Erythroblast (primary cell): ENCODE measurements at regions not wholly inside any gene's neighbourhood (a gene's known extent, or its start where the extent isn't known, plus 50 kb on each side); places are given as distances from the start of the nearest gene placed in this dataset.

Experiments used
- DNase-seq, 2 experiments: peaks; one replicate each; lab custom pipeline; 2025; lab: John Stamatoyannopoulos, UW
- GATA1 ChIP-seq: IDR thresholded peaks from 2 replicates; pipeline ENCODE4 v1.6.1; 2011; ENCODE audit warnings: low read depth, mild to moderate bottlenecking, control low read depth, low read length, moderate library complexity
- POLR2A ChIP-seq: IDR thresholded peaks from 2 replicates; pipeline ENCODE4 v1.6.1; 2011; ENCODE audit warnings: mild to moderate bottlenecking, low read length

- no peak for DNase-seq
- TF ChIP-seq GATA1: no peak
- no peak for TF ChIP-seq POLR2A
Observed at GRCh38 chr2:14930441-14930840, 297.9 kb downstream of the LRATD1 start.

- no peak for TF ChIP-seq GATA1
- TF ChIP-seq POLR2A: no peak
- no peak for DNase-seq
Observed at GRCh38 chr2:14932285-14932684, 299.8 kb downstream of the LRATD1 start.

- DNase-seq: no peak
- TF ChIP-seq GATA1 (no peak), POLR2A (no peak)
Observed at GRCh38 chr2:14933753-14934152, 301.2 kb downstream of the LRATD1 start.

GRCh38 chr2:14936426-14936825, 303.9 kb downstream of the LRATD1 start:
- no peak for TF ChIP-seq POLR2A
- DNase-seq: peak in 1 of 2 experiments; percentile 51

- no peak for DNase-seq
- TF ChIP-seq POLR2A (no peak), GATA1 (no peak)
Observed at GRCh38 chr2:14937336-14937735, 304.8 kb downstream of the LRATD1 start.

GRCh38 chr2:14941151-14941631, 308.7 kb downstream of the LRATD1 start:
- no peak for TF ChIP-seq POLR2A
- no peak for TF ChIP-seq GATA1
- no peak for DNase-seq

- no peak for TF ChIP-seq GATA1
- TF ChIP-seq POLR2A: no peak
- no peak for DNase-seq
Observed at GRCh38 chr2:14942987-14943386, 310.5 kb downstream of the LRATD1 start.

- no peak for TF ChIP-seq POLR2A
- no peak for TF ChIP-seq GATA1
- DNase-seq: peak; percentile 2 to 19
Observed at GRCh38 chr2:14944562-14945346, 312.2 kb downstream of the LRATD1 start.

GRCh38 chr2:14951569-14952285, 319.2 kb downstream of the LRATD1 start:
- DNase-seq: no peak
- TF ChIP-seq POLR2A (no peak), GATA1 (no peak)

GRCh38 chr2:14952400-14952963, 320.0 kb downstream of the LRATD1 start:
- TF ChIP-seq GATA1 (no peak), POLR2A (no peak)
- no peak for DNase-seq

- TF ChIP-seq GATA1 (no peak), POLR2A (no peak)
- DNase-seq: no peak
Observed at GRCh38 chr2:14960686-14961324, 328.3 kb downstream of the LRATD1 start.

- no peak for TF ChIP-seq GATA1
- DNase-seq: peak; percentile 65 to 80
Observed at GRCh38 chr2:14967729-14968128, 335.2 kb downstream of the LRATD1 start.

- TF ChIP-seq GATA1 (no peak), POLR2A (no peak)
Observed at GRCh38 chr2:14975381-14975780, 342.9 kb downstream of the LRATD1 start.

More at GRCh38 chr2:14975381-14975780, 342.9 kb downstream of the LRATD1 start:
- DNase-seq: no peak
